Stimulated activated CD4-positive, alpha-beta T cell treated with anti-CD3 and anti-CD28 coated beads, Interleukin-1b, Interleukin-23, amount 100 ng/mL, for 4 hours (primary cell): ENCODE measurements at regions not wholly inside any gene's neighbourhood (a gene's known extent, or its start where the extent isn't known, plus 50 kb on each side); places are given as distances from the start of the nearest gene placed in this dataset.
"Not testable (repeated sequence)": the region's sequence is repeated elsewhere in the genome, so short reads cannot be mapped to it uniquely, and the experiment has no call there.

Source experiments
- DNase-seq, 2 donors: peaks; one replicate each; pipeline ENCODE4 v3.0.0-alpha.2; 2020; ENCODE audit warnings: low read depth in 2 of 2

GRCh38 chr15:92825985-92826384 lies 74.1 kb upstream of the CHD2 start:
- DNase-seq = no peak

GRCh38 chr15:92827991-92828390 lies 72.1 kb upstream of the CHD2 start:
- not testable (repeated sequence) for DNase-seq

- no peak for DNase-seq
These were observed 70.2 kb upstream of the CHD2 start for GRCh38 chr15:92829875-92830274.

- no peak for DNase-seq
These were observed 68.8 kb upstream of the CHD2 start for GRCh38 chr15:92831336-92831654.

- DNase-seq = peak; percentile 66 to 76
These were observed 68.3 kb upstream of the CHD2 start for GRCh38 chr15:92831655-92832328.

- DNase-seq = no peak
These were observed 67.1 kb upstream of the CHD2 start for GRCh38 chr15:92833106-92833433.

- DNase-seq = no peak
These were observed 66.4 kb upstream of the CHD2 start for GRCh38 chr15:92833493-92834271.

GRCh38 chr15:92839696-92840095 lies 60.4 kb upstream of the CHD2 start:
- no peak for DNase-seq

- no peak for DNase-seq
These were observed 60.0 kb upstream of the CHD2 start for GRCh38 chr15:92840149-92840548.

GRCh38 chr15:92843326-92843725 lies 56.8 kb upstream of the CHD2 start:
- no peak for DNase-seq

GRCh38 chr15:92843814-92844213 lies 56.3 kb upstream of the CHD2 start:
- DNase-seq = peak in 1 of 2 donors; percentile 16

GRCh38 chr15:92845126-92845508 lies 55.0 kb upstream of the CHD2 start:
- no peak for DNase-seq

- DNase-seq = no peak
These were observed 53.4 kb upstream of the CHD2 start for GRCh38 chr15:92846741-92847140.

- DNase-seq = no peak
These were observed 52.3 kb upstream of the CHD2 start for GRCh38 chr15:92847841-92848240.

GRCh38 chr15:92848464-92848851 lies 51.7 kb upstream of the CHD2 start:
- DNase-seq = no peak

GRCh38 chr15:92848852-92849598 lies 51.1 kb upstream of the CHD2 start:
- peak in 1 of 2 donors; percentile 30 for DNase-seq

GRCh38 chr15:92850218-92850617 lies 49.9 kb upstream of the CHD2 start:
- not testable (repeated sequence) for DNase-seq
